HG03280 (cell line): ENCODE measurements at regions not wholly inside any gene's neighbourhood (a gene's known extent, or its start where the extent isn't known, plus 50 kb on each side); places are given as distances from the start of the nearest gene placed in this dataset.
A peak's percentile ranks its signal among the peaks of the same experiment; 100 is the strongest.
"Not testable (repeated sequence)": the region's sequence is repeated elsewhere in the genome, so short reads cannot be mapped to it uniquely, and the experiment has no call there.

Experiments used
- ATAC-seq: cut with Tn5 transposase; IDR thresholded peaks from one replicate; pipeline ENCODE4 v1.9.1; 2021; ENCODE audit warnings: mild to moderate bottlenecking, moderate library complexity; ENCODE audit not compliant: unreplicated experiment

- ATAC-seq = no peak
These were observed 848.8 kb upstream of the ACO1 start for GRCh38 chr9:31535651-31536050.

- ATAC-seq = no peak
These were observed 848.0 kb upstream of the ACO1 start for GRCh38 chr9:31536471-31536870.

GRCh38 chr9:31541721-31542281 is 842.6 kb upstream of the ACO1 start:
- no peak for ATAC-seq

- ATAC-seq = peak; percentile 98
These were observed 841.9 kb upstream of the ACO1 start for GRCh38 chr9:31542384-31543055.

GRCh38 chr9:31554941-31555340 is 829.5 kb upstream of the ACO1 start:
- no peak for ATAC-seq

GRCh38 chr9:31556667-31557463 is 827.6 kb upstream of the ACO1 start:
- ATAC-seq = no peak

- not testable (repeated sequence) for ATAC-seq
These were observed 812.3 kb upstream of the ACO1 start for GRCh38 chr9:31572190-31572589.

- no peak for ATAC-seq
These were observed 810.9 kb upstream of the ACO1 start for GRCh38 chr9:31573561-31573960.

GRCh38 chr9:31574006-31574765 is 810.3 kb upstream of the ACO1 start:
- ATAC-seq = no peak

- ATAC-seq = no peak
These were observed 802.4 kb upstream of the ACO1 start for GRCh38 chr9:31582071-31582470.

GRCh38 chr9:31582561-31582960 is 801.9 kb upstream of the ACO1 start:
- no peak for ATAC-seq

GRCh38 chr9:31585158-31585557 is 799.3 kb upstream of the ACO1 start:
- no peak for ATAC-seq

GRCh38 chr9:31587146-31587545 is 797.3 kb upstream of the ACO1 start:
- ATAC-seq = no peak

GRCh38 chr9:31588006-31588405 is 796.4 kb upstream of the ACO1 start:
- ATAC-seq = no peak

GRCh38 chr9:31588756-31589155 is 795.7 kb upstream of the ACO1 start:
- no peak for ATAC-seq

- no peak for ATAC-seq
These were observed 794.4 kb upstream of the ACO1 start for GRCh38 chr9:31590091-31590490.

- not testable (repeated sequence) for ATAC-seq
These were observed 787.4 kb upstream of the ACO1 start for GRCh38 chr9:31597086-31597485.

GRCh38 chr9:31597977-31598376 is 786.5 kb upstream of the ACO1 start:
- no peak for ATAC-seq

GRCh38 chr9:31601666-31602065 is 782.8 kb upstream of the ACO1 start:
- ATAC-seq = no peak

- no peak for ATAC-seq
These were observed 779.9 kb upstream of the ACO1 start for GRCh38 chr9:31604531-31604930.

GRCh38 chr9:31605164-31605563 is 779.3 kb upstream of the ACO1 start:
- ATAC-seq = no peak
